ENCODE measurements at regions not wholly inside any gene's neighbourhood (a gene's known extent, or its start where the extent isn't known, plus 50 kb on each side); places are given as distances from the start of the nearest gene placed in this dataset.
"Not testable (repeated sequence)": the region's sequence is repeated elsewhere in the genome, so short reads cannot be mapped to it uniquely, and the experiment has no call there.

GRCh38 chr3:144497452-144497851 is 525.8 kb downstream of the DIPK2A start:
- no peak for DNase-seq
- Mint-ChIP-seq H3K9me3 (no peaks in the 10 kb centered on the region), H3K27ac (no peak overlapping the region), H3K36me3 (ENCODE audit: insufficient read depth) (peaks cover 3% of the 10 kb centered on the region), H3K27me3 (no peaks in the 10 kb centered on the region), H3K4me1 (ENCODE audit: low read depth in 2 of 2) (no peaks in the 10 kb centered on the region), H3K4me3 (no peak overlapping the region)
- no peak for ATAC-seq (replicated peaks)

GRCh38 chr3:144499001-144499930 is 527.6 kb downstream of the DIPK2A start:
- Mint-ChIP-seq H3K4me1 (ENCODE audit: low read depth in 2 of 2) (no peaks in the 10 kb centered on the region), H3K4me3 (no peak overlapping the region), H3K27me3 (no peaks in the 10 kb centered on the region), H3K9me3 (no peaks in the 10 kb centered on the region), H3K36me3 (ENCODE audit: insufficient read depth) (peaks cover 3% of the 10 kb centered on the region), H3K27ac (no peak overlapping the region)
- DNase-seq = no peak
- ATAC-seq (replicated peaks) = no peak

GRCh38 chr3:144501467-144501866 is 529.8 kb downstream of the DIPK2A start:
- ATAC-seq (replicated peaks) (no peak), DNase-seq (no peak)
- no peaks in the 10 kb centered on the region for H3K9me3 Mint-ChIP-seq
- no peak overlapping the region for H3K4me3 Mint-ChIP-seq
- H3K36me3 Mint-ChIP-seq (ENCODE audit: insufficient read depth) = peaks cover 3% of the 10 kb centered on the region
- H3K4me1 Mint-ChIP-seq (ENCODE audit: low read depth in 2 of 2) = no peaks in the 10 kb centered on the region
- H3K27ac Mint-ChIP-seq = no peak overlapping the region
- no peaks in the 10 kb centered on the region for H3K27me3 Mint-ChIP-seq

GRCh38 chr3:144502402-144502801 is 530.8 kb downstream of the DIPK2A start:
- no peak for DNase-seq
- no peak overlapping the region for H3K4me3 Mint-ChIP-seq
- H3K4me1 Mint-ChIP-seq (ENCODE audit: low read depth in 2 of 2) = no peaks in the 10 kb centered on the region
- no peak overlapping the region for H3K27ac Mint-ChIP-seq
- no peak for ATAC-seq (replicated peaks)
- H3K9me3 Mint-ChIP-seq = no peaks in the 10 kb centered on the region
- peaks cover 3% of the 10 kb centered on the region for H3K36me3 Mint-ChIP-seq (ENCODE audit: insufficient read depth)
- H3K27me3 Mint-ChIP-seq = no peaks in the 10 kb centered on the region

GRCh38 chr3:144506375-144506774 is 534.8 kb downstream of the DIPK2A start:
- not testable (repeated sequence) for ATAC-seq (replicated peaks); H3K36me3 Mint-ChIP-seq (ENCODE audit: insufficient read depth); DNase-seq; H3K27me3 Mint-ChIP-seq; H3K4me1 Mint-ChIP-seq (ENCODE audit: low read depth in 2 of 2); H3K27ac Mint-ChIP-seq; H3K4me3 Mint-ChIP-seq; H3K9me3 Mint-ChIP-seq

- no peak overlapping the region for H3K27ac Mint-ChIP-seq
- ATAC-seq (replicated peaks) (no peak), DNase-seq (no peak)
- H3K4me3 Mint-ChIP-seq = no peak overlapping the region
- H3K9me3 Mint-ChIP-seq = peaks cover 3 to 18% of the 10 kb centered on the region in 2 donors
- no peaks in the 10 kb centered on the region for H3K4me1 Mint-ChIP-seq (ENCODE audit: low read depth in 2 of 2)
- no peaks in the 10 kb centered on the region for H3K27me3 Mint-ChIP-seq
- no peaks in the 10 kb centered on the region for H3K36me3 Mint-ChIP-seq (ENCODE audit: insufficient read depth)
These were observed 539.7 kb downstream of the DIPK2A start for GRCh38 chr3:144511346-144511745.

- no peak for ATAC-seq (replicated peaks)
- H3K27ac Mint-ChIP-seq = no peak overlapping the region
- no peaks in the 10 kb centered on the region for H3K4me1 Mint-ChIP-seq (ENCODE audit: low read depth in 2 of 2)
- peaks cover 6 to 10% of the 10 kb centered on the region in 2 donors for H3K9me3 Mint-ChIP-seq
- no peak overlapping the region for H3K4me3 Mint-ChIP-seq
- H3K27me3 Mint-ChIP-seq = no peaks in the 10 kb centered on the region
- no peak for DNase-seq
- H3K36me3 Mint-ChIP-seq (ENCODE audit: insufficient read depth) = no peaks in the 10 kb centered on the region
These were observed 544.4 kb downstream of the DIPK2A start for GRCh38 chr3:144516026-144516425.

GRCh38 chr3:144516589-144516988 is 545.0 kb downstream of the DIPK2A start:
- Mint-ChIP-seq H3K36me3 (ENCODE audit: insufficient read depth) (no peaks in the 10 kb centered on the region), H3K4me3 (no peak overlapping the region), H3K27me3 (no peaks in the 10 kb centered on the region)

GRCh38 chr3:144521131-144521530 is 549.5 kb downstream of the DIPK2A start:
- Mint-ChIP-seq H3K4me3 (no peak overlapping the region), H3K9me3 (peaks cover 0 to 2% of the 10 kb centered on the region in 2 donors), H3K4me1 (ENCODE audit: low read depth in 2 of 2) (no peaks in the 10 kb centered on the region), H3K27ac (no peak overlapping the region), H3K27me3 (no peaks in the 10 kb centered on the region), H3K36me3 (ENCODE audit: insufficient read depth) (no peaks in the 10 kb centered on the region)
- ATAC-seq (replicated peaks) = no peak
- DNase-seq = no peak

More at GRCh38 chr3:144516589-144516988, 545.0 kb downstream of the DIPK2A start:
- Mint-ChIP-seq H3K27ac (no peak overlapping the region), H3K9me3 (peaks cover 6 to 10% of the 10 kb centered on the region in 2 donors), H3K4me1 (ENCODE audit: low read depth in 2 of 2) (no peaks in the 10 kb centered on the region)
- DNase-seq (no peak), ATAC-seq (replicated peaks) (no peak)

- Mint-ChIP-seq H3K4me1 (ENCODE audit: low read depth in 2 of 2) (no peaks in the 10 kb centered on the region), H3K36me3 (ENCODE audit: insufficient read depth) (no peaks in the 10 kb centered on the region), H3K9me3 (peaks cover 0 to 2% of the 10 kb centered on the region in 2 donors), H3K4me3 (no peak overlapping the region), H3K27me3 (no peaks in the 10 kb centered on the region), H3K27ac (no peak overlapping the region)
- ATAC-seq (replicated peaks) (no peak), DNase-seq (no peak)
These were observed 550.8 kb downstream of the DIPK2A start for GRCh38 chr3:144522456-144522855.

GRCh38 chr3:144523396-144523795 is 551.8 kb downstream of the DIPK2A start:
- H3K27me3 Mint-ChIP-seq = no peaks in the 10 kb centered on the region
- no peak overlapping the region for H3K27ac Mint-ChIP-seq
- no peaks in the 10 kb centered on the region for H3K36me3 Mint-ChIP-seq (ENCODE audit: insufficient read depth)
- no peak overlapping the region for H3K4me3 Mint-ChIP-seq
- DNase-seq = no peak
- no peaks in the 10 kb centered on the region for H3K4me1 Mint-ChIP-seq (ENCODE audit: low read depth in 2 of 2)
- ATAC-seq (replicated peaks) = no peak
- peaks cover 0 to under 1% of the 10 kb centered on the region in 2 donors for H3K9me3 Mint-ChIP-seq

- H3K27me3 Mint-ChIP-seq = no peaks in the 10 kb centered on the region
- H3K4me1 Mint-ChIP-seq (ENCODE audit: low read depth in 2 of 2) = no peaks in the 10 kb centered on the region
- ATAC-seq (replicated peaks) (no peak), DNase-seq (no peak)
- no peak overlapping the region for H3K27ac Mint-ChIP-seq
- H3K9me3 Mint-ChIP-seq = peaks cover 0 to 6% of the 10 kb centered on the region in 2 donors
- H3K4me3 Mint-ChIP-seq = no peak overlapping the region
- no peaks in the 10 kb centered on the region for H3K36me3 Mint-ChIP-seq (ENCODE audit: insufficient read depth)
These were observed 552.9 kb downstream of the DIPK2A start for GRCh38 chr3:144524531-144524930.

GRCh38 chr3:144529566-144529965 is 557.9 kb downstream of the DIPK2A start:
- ATAC-seq (replicated peaks) = no peak
- DNase-seq = no peak
- Mint-ChIP-seq H3K9me3 (peaks cover 1 to 6% of the 10 kb centered on the region in 2 donors), H3K27me3 (no peaks in the 10 kb centered on the region), H3K27ac (no peak overlapping the region), H3K36me3 (ENCODE audit: insufficient read depth) (no peaks in the 10 kb centered on the region), H3K4me1 (ENCODE audit: low read depth in 2 of 2) (no peaks in the 10 kb centered on the region), H3K4me3 (no peak overlapping the region)

- H3K4me1 Mint-ChIP-seq (ENCODE audit: low read depth in 2 of 2) = no peaks in the 10 kb centered on the region
- DNase-seq = no peak
- H3K4me3 Mint-ChIP-seq = no peak overlapping the region
- ATAC-seq (replicated peaks) = no peak
- no peak overlapping the region for H3K27ac Mint-ChIP-seq
- H3K36me3 Mint-ChIP-seq (ENCODE audit: insufficient read depth) = no peaks in the 10 kb centered on the region
- H3K27me3 Mint-ChIP-seq = no peaks in the 10 kb centered on the region
- peaks cover 0 to 2% of the 10 kb centered on the region in 2 donors for H3K9me3 Mint-ChIP-seq
These were observed 573.2 kb downstream of the DIPK2A start for GRCh38 chr3:144544871-144545270.
